SK-N-SH (cell line): ENCODE measurements at regions not wholly inside any gene's neighbourhood (a gene's known extent, or its start where the extent isn't known, plus 50 kb on each side); places are given as distances from the start of the nearest gene placed in this dataset.

ENCODE experiments used
- CTCF ChIA-PET: fragments of 300-600, 350-600 bp; formaldehyde crosslinking; extraction: SDS; loops from one replicate; lab custom pipeline; 2021; lab: Yijun Ruan, JAX
- POLR2A ChIA-PET: fragments of 350-600 bp; sonication (Branson Sonifier 250); formaldehyde crosslinking; extraction: SDS; loops from one replicate; lab custom pipeline; 2020; ENCODE audit warnings: antibody characterized with exemption, inconsistent platforms; lab: Yijun Ruan, JAX
- DNase-seq: peaks from one replicate; pipeline ENCODE4 v3.0.0; 2012
- H2AFZ ChIP-seq: fragments of 200-600 bp; sonication (generic); 2 replicates; pipeline ENCODE4 v1.8.1; 2016; ENCODE audit warnings: antibody characterized with exemption, mild to moderate bottlenecking, low read depth
- H3F3A ChIP-seq: fragments of 200-600 bp; sonication (generic); replicated peaks from 2 replicates; pipeline ENCODE3; 2016; ENCODE audit warnings: antibody characterized with exemption, mild to moderate bottlenecking; ENCODE audit not compliant: insufficient read depth
- H3K27ac ChIP-seq, 2 experiments: fragments of 200-500 bp in 1 of 2; fragments of 200-600 bp in 1 of 2; sonication (Bioruptor generic) in 1 of 2; sonication (generic), shearing (Covaris generic) in 1 of 2; 2 replicates each; pipeline versions ENCODE4 v1.5.1 to v1.6.1; 2014 to 2016; ENCODE audit warnings: low read depth in 2 of 2, inconsistent platforms in 1 of 2, low read length in 1 of 2, mild to moderate bottlenecking in 1 of 2, mixed read lengths in 1 of 2
- H3K27me3 ChIP-seq: fragments of 200-600 bp; sonication (generic), shearing (Covaris generic); 2 replicates; pipeline ENCODE4 v1.6.1; 2016; ENCODE audit warnings: mixed run types; ENCODE audit not compliant: insufficient read depth
- H3K36me3 ChIP-seq, 2 experiments: fragments of 200-500 bp in 1 of 2; fragments of 200-600 bp in 1 of 2; sonication (Bioruptor generic) in 1 of 2; sonication (generic) in 1 of 2; replicated peaks in 1 of 2; 2 replicates each; pipeline versions ENCODE3 to v1.5.1; 2014 to 2016; ENCODE audit warnings: low read length in 1 of 2, mild to moderate bottlenecking in 1 of 2; ENCODE audit not compliant: insufficient read depth in 2 of 2, control insufficient read depth in 1 of 2
- H3K4me1 ChIP-seq, 2 experiments: fragments of 200-500 bp in 1 of 2; fragments of 200-600 bp in 1 of 2; sonication (Bioruptor generic) in 1 of 2; sonication (generic), shearing (Covaris generic) in 1 of 2; 2 replicates each; pipeline versions ENCODE4 v1.5.1 to v1.6.1; 2014 to 2016; ENCODE audit warnings: low read depth in 1 of 2, low read length in 1 of 2, mixed run types in 1 of 2; ENCODE audit not compliant: insufficient read depth in 2 of 2, control insufficient read depth in 1 of 2
- H3K4me2 ChIP-seq: fragments of 200-600 bp; sonication (generic), shearing (Covaris generic); 2 replicates; pipeline ENCODE4 v1.6.1; 2017; ENCODE audit warnings: mixed run types
- H3K4me3 ChIP-seq, 2 experiments: fragments of 200-500 bp in 1 of 2; fragments of 200-600 bp in 1 of 2; sonication (Bioruptor generic) in 1 of 2; sonication (generic), shearing (Covaris generic) in 1 of 2; 2 replicates each; pipeline versions ENCODE4 v1.5.1 to v1.8.1; 2014 to 2016; ENCODE audit warnings: low read depth in 2 of 2, inconsistent platforms in 1 of 2, low read length in 1 of 2, mild to moderate bottlenecking in 1 of 2, mixed read lengths in 1 of 2, moderate library complexity in 1 of 2
- H3K79me2 ChIP-seq: fragments of 200-600 bp; sonication (generic); 2 replicates; pipeline ENCODE4 v1.8.1; 2017; ENCODE audit warnings: mild to moderate bottlenecking; ENCODE audit not compliant: insufficient read depth
- H3K9ac ChIP-seq: fragments of 200-600 bp; sonication (generic); 2 replicates; pipeline ENCODE4 v1.6.1; 2017; ENCODE audit warnings: mixed run types
- H3K9me2 ChIP-seq: fragments of 200-600 bp; sonication (generic); 2 replicates; pipeline ENCODE4 v1.6.1; 2017; ENCODE audit warnings: mixed run types
- H3K9me3 ChIP-seq: fragments of 200-600 bp; sonication (generic); 2 replicates; pipeline ENCODE4 v1.6.1; 2017; ENCODE audit warnings: mixed run types, mild to moderate bottlenecking, moderate library complexity
- H4K20me1 ChIP-seq: fragments of 200-600 bp; sonication (generic); 2 replicates; pipeline ENCODE4 v1.6.1; 2017; ENCODE audit warnings: mild to moderate bottlenecking, mixed run types; ENCODE audit not compliant: insufficient read depth
- CTCF ChIP-seq: fragments of 200-600 bp; sonication (generic); IDR thresholded peaks from 2 replicates; pipeline ENCODE4 v1.6.1; 2017; ENCODE audit warnings: antibody characterized with exemption, mild to moderate bottlenecking, moderate library complexity
- ELF1 ChIP-seq: IDR thresholded peaks from 2 replicates; pipeline ENCODE4 v1.4.0; 2012
- EP300 ChIP-seq, 2 experiments: IDR thresholded peaks; 2 replicates each; pipeline versions ENCODE4 v1.4.0 to v1.6.1; 2012; ENCODE audit warnings: borderline replicate concordance in 1 of 2, low read depth in 1 of 2, low read length in 1 of 2
- FOXJ3 ChIP-seq: sonication (generic); formaldehyde crosslinking; IDR thresholded peaks from 2 replicates; pipeline ENCODE4 v1.5.1; 2020; ENCODE audit warnings: mild to moderate bottlenecking, missing genetic modification reagents
- GABPA ChIP-seq: IDR thresholded peaks from 2 replicates; pipeline ENCODE4 v1.4.0; 2012; ENCODE audit warnings: low read depth, mild to moderate bottlenecking
- MAX ChIP-seq: IDR thresholded peaks from 2 replicates; pipeline ENCODE4 v1.4.0; 2012; ENCODE audit warnings: low read depth
- NFIC ChIP-seq: IDR thresholded peaks from 2 replicates; pipeline ENCODE4 v1.4.0; 2012; ENCODE audit warnings: borderline replicate concordance
- NRF1 ChIP-seq: IDR thresholded peaks from 2 replicates; pipeline ENCODE4 v1.6.1; 2012; ENCODE audit warnings: low read depth, mild to moderate bottlenecking, low read length
- PBX3 ChIP-seq: IDR thresholded peaks from 2 replicates; pipeline ENCODE4; 2012
- POLR2AphosphoS5 ChIP-seq: IDR thresholded peaks from 2 replicates; pipeline ENCODE4 v1.6.1; 2012; ENCODE audit warnings: low read depth, low read length
- RAD21 ChIP-seq: IDR thresholded peaks from 2 replicates; pipeline ENCODE4 v1.6.1; 2012; ENCODE audit warnings: mild to moderate bottlenecking, low read length
- RXRA ChIP-seq: IDR thresholded peaks from 2 replicates; pipeline ENCODE4 v1.4.0; 2012; ENCODE audit warnings: low read depth, mild to moderate bottlenecking, borderline replicate concordance
- SMC3 ChIP-seq: IDR thresholded peaks from 2 replicates; pipeline ENCODE4 v1.6.1; 2012; ENCODE audit warnings: low read depth, low read length, improper control_type of control experiment
- TAF1 ChIP-seq: IDR thresholded peaks from 2 replicates; pipeline ENCODE4 v1.6.1; 2012; ENCODE audit warnings: low read depth, mild to moderate bottlenecking, low read length, moderate library complexity, borderline replicate concordance
- TCF12 ChIP-seq: IDR thresholded peaks from 2 replicates; pipeline ENCODE4 v1.4.0; 2012
- USF1 ChIP-seq: IDR thresholded peaks from 2 replicates; pipeline ENCODE4 v1.4.0; 2012; ENCODE audit warnings: low read depth, borderline replicate concordance
- USF2 ChIP-seq: fragments of 150-350 bp; IDR thresholded peaks from 2 replicates; pipeline ENCODE4 v1.6.1; 2017; ENCODE audit warnings: antibody characterized with exemption, low read length, low read depth, borderline replicate concordance
- ZBTB33 ChIP-seq: IDR thresholded peaks from 2 replicates; pipeline ENCODE4 v1.4.0; 2012; ENCODE audit warnings: low read depth, borderline replicate concordance
- WGBS: methylation state at CpG from one replicate; pipeline ENCODE4 v1.1.6; 2017; ENCODE audit warnings: low lambda C conversion rate; 5-methylcytosine and 5-hydroxymethylcytosine counted together

- 50% methylated on average over 5 of the region's 5 CpGs for WGBS
- H3K27me3 ChIP-seq: no peaks in the 10 kb centered on the region
- POLR2A ChIA-PET: no interaction called here
- H3K9me3 ChIP-seq: no peaks in the 10 kb centered on the region
- H3F3A ChIP-seq: no peaks in the 10 kb centered on the region
- no peaks in the 10 kb centered on the region for H3K9me2 ChIP-seq
- H3K79me2 ChIP-seq: no peaks in the 10 kb centered on the region
- H3K27ac ChIP-seq: no peak overlapping the region
- TF ChIP-seq USF2: no peak
- no peak for TF ChIP-seq GABPA
- no peak for TF ChIP-seq POLR2AphosphoS5
- no peak for TF ChIP-seq EP300 (IDR thresholded peaks at IDR 0.05; ENCODE audit: borderline replicate concordance in 1 of 2, low read depth in 1 of 2, low read length in 1 of 2)
- no peak for TF ChIP-seq CTCF
- no peak for TF ChIP-seq ZBTB33
- no peak for TF ChIP-seq RAD21
- TF ChIP-seq NRF1: no peak
- no peak for TF ChIP-seq ELF1
- no peak for TF ChIP-seq SMC3
- TF ChIP-seq MAX: no peak
- TF ChIP-seq USF1: no peak
- TF ChIP-seq FOXJ3 (CRISPR knock-in tag): no peak
- TF ChIP-seq TAF1: no peak
- TF ChIP-seq TCF12: no peak
- no peak for TF ChIP-seq NFIC
- TF ChIP-seq PBX3: no peak
- TF ChIP-seq RXRA: no peak
- no peak overlapping the region for H2AFZ ChIP-seq
- H3K4me1 ChIP-seq: peaks cover 0 to 5% of the 10 kb centered on the region in 2 experiments; a peak in 1 of 4 replicates
- H4K20me1 ChIP-seq: no peaks in the 10 kb centered on the region
- H3K4me3 ChIP-seq: no peak overlapping the region
- H3K36me3 ChIP-seq: no peaks in the 10 kb centered on the region
- no peak for DNase-seq
- CTCF ChIA-PET: interaction anchor here (0.9 to 1.8 kb wide), 2 partner anchors 9 to 227 kb away, joined by 4 read pairs; no protein-coding TSS in a partner anchor
- no peak overlapping the region for H3K9ac ChIP-seq
- no peak overlapping the region for H3K4me2 ChIP-seq
These were observed 227.5 kb upstream of the SOX11 start for GRCh38 chr2:5464657-5465056.
